HAP-1 (cell line): ENCODE measurements at regions not wholly inside any gene's neighbourhood (a gene's known extent, or its start where the extent isn't known, plus 50 kb on each side); places are given as distances from the start of the nearest gene placed in this dataset.
"Not testable (repeated sequence)": the region's sequence is repeated elsewhere in the genome, so short reads cannot be mapped to it uniquely, and the experiment has no call there.

Experiments used
- DNase-seq, 2 experiments: peaks; one replicate each; pipeline ENCODE4 v3.0.0-alpha.2; 2016 to 2020; ENCODE audit warnings: low spot score in 2 of 2
- H3K27me3 ChIP-seq: fragments of 250-450 bp; sonication (Bioruptor Pico); 2 replicates; pipeline ENCODE4 v1.5.1; 2020; ENCODE audit warnings: low read depth, mild to moderate bottlenecking, moderate library complexity
- H3K36me3 ChIP-seq: fragments of 250-450 bp; sonication (Bioruptor Pico); replicated peaks from 2 replicates; pipeline ENCODE4 v1.5.1; 2020; ENCODE audit warnings: mild to moderate bottlenecking
- H3K4me1 ChIP-seq: fragments of 250-450 bp; sonication (Bioruptor Pico); 2 replicates; pipeline ENCODE4 v1.5.1; 2020; ENCODE audit warnings: mild to moderate bottlenecking
- H3K4me3 ChIP-seq: fragments of 250-450 bp; sonication (Bioruptor Pico); 2 replicates; pipeline ENCODE4 v1.5.1; 2020; ENCODE audit warnings: mild to moderate bottlenecking, moderate library complexity
- H3K9me3 ChIP-seq: fragments of 250-450 bp; sonication (Bioruptor Pico); 2 replicates; pipeline ENCODE4 v1.5.1; 2020; ENCODE audit warnings: mild to moderate bottlenecking, moderate library complexity
- in situ Hi-C: fragments of 300-500 bp; cut with MboI; formaldehyde crosslinking; loops from 3 replicates; pipeline ENCODE4 v1.14.3; 2020; ENCODE audit warnings: low sequenced_read_pairs, inconsistent platforms, mixed read lengths

GRCh38 chr12:131528667-131529066, 182.2 kb upstream of the SFSWAP start:
- no peaks in the 10 kb centered on the region for H3K27me3 ChIP-seq
- no peaks in the 10 kb centered on the region for H3K9me3 ChIP-seq
- H3K4me3 ChIP-seq, result no peak overlapping the region
- H3K36me3 ChIP-seq, result no peaks in the 10 kb centered on the region
- in situ Hi-C loops, result no loop called here
- H3K4me1 ChIP-seq, result no peaks in the 10 kb centered on the region
- DNase-seq, result no peak

- in situ Hi-C loops, result no loop called here
- Histone ChIP-seq H3K4me1 (no peaks in the 10 kb centered on the region), H3K27me3 (no peaks in the 10 kb centered on the region), H3K9me3 (no peaks in the 10 kb centered on the region), H3K36me3 (no peaks in the 10 kb centered on the region), H3K4me3 (no peak overlapping the region)
- DNase-seq, result no peak
These were observed 181.5 kb upstream of the SFSWAP start for GRCh38 chr12:131529196-131530040.

- Histone ChIP-seq H3K27me3 (no peaks in the 10 kb centered on the region), H3K4me3 (no peak overlapping the region)
- in situ Hi-C loops, result no loop called here
These were observed 180.9 kb upstream of the SFSWAP start for GRCh38 chr12:131530041-131530332.

GRCh38 chr12:131530422-131530821, 180.5 kb upstream of the SFSWAP start:
- Histone ChIP-seq H3K9me3 (no peaks in the 10 kb centered on the region), H3K27me3 (no peaks in the 10 kb centered on the region), H3K4me1 (no peaks in the 10 kb centered on the region), H3K4me3 (no peak overlapping the region), H3K36me3 (no peaks in the 10 kb centered on the region)
- in situ Hi-C loops, result no loop called here
- no peak for DNase-seq

More at GRCh38 chr12:131530041-131530332, 180.9 kb upstream of the SFSWAP start:
- no peaks in the 10 kb centered on the region for H3K4me1 ChIP-seq
- DNase-seq, result no peak
- no peaks in the 10 kb centered on the region for H3K36me3 ChIP-seq
- no peaks in the 10 kb centered on the region for H3K9me3 ChIP-seq

- no peak for DNase-seq
- Histone ChIP-seq H3K4me1 (no peaks in the 10 kb centered on the region), H3K36me3 (no peaks in the 10 kb centered on the region), H3K27me3 (no peaks in the 10 kb centered on the region), H3K9me3 (no peaks in the 10 kb centered on the region), H3K4me3 (no peak overlapping the region)
- in situ Hi-C loops, result no loop called here
These were observed 177.8 kb upstream of the SFSWAP start for GRCh38 chr12:131533139-131533538.

GRCh38 chr12:131535779-131536178, 175.1 kb upstream of the SFSWAP start:
- H3K9me3 ChIP-seq, result no peaks in the 10 kb centered on the region
- DNase-seq, result no peak
- no peak overlapping the region for H3K4me3 ChIP-seq
- in situ Hi-C loops, result no loop called here
- no peaks in the 10 kb centered on the region for H3K36me3 ChIP-seq
- H3K27me3 ChIP-seq, result no peaks in the 10 kb centered on the region
- no peaks in the 10 kb centered on the region for H3K4me1 ChIP-seq

GRCh38 chr12:131536337-131536736, 174.6 kb upstream of the SFSWAP start:
- Histone ChIP-seq H3K4me1 (no peaks in the 10 kb centered on the region), H3K9me3 (no peaks in the 10 kb centered on the region), H3K27me3 (no peaks in the 10 kb centered on the region), H3K36me3 (no peaks in the 10 kb centered on the region), H3K4me3 (no peak overlapping the region)
- in situ Hi-C loops, result no loop called here
- DNase-seq, result no peak

- Histone ChIP-seq H3K4me1 (no peaks in the 10 kb centered on the region), H3K9me3 (no peaks in the 10 kb centered on the region), H3K4me3 (no peak overlapping the region), H3K27me3 (no peaks in the 10 kb centered on the region), H3K36me3 (no peaks in the 10 kb centered on the region)
- DNase-seq, result no peak
- in situ Hi-C loops, result no loop called here
These were observed 174.1 kb upstream of the SFSWAP start for GRCh38 chr12:131536766-131537165.

- Histone ChIP-seq H3K9me3 (no peaks in the 10 kb centered on the region), H3K4me1 (no peaks in the 10 kb centered on the region), H3K36me3 (no peaks in the 10 kb centered on the region), H3K27me3 (no peaks in the 10 kb centered on the region), H3K4me3 (no peak overlapping the region)
- DNase-seq, result no peak
- in situ Hi-C loops, result no loop called here
These were observed 173.5 kb upstream of the SFSWAP start for GRCh38 chr12:131537267-131537958.

GRCh38 chr12:131539381-131539780, 171.5 kb upstream of the SFSWAP start:
- H3K27me3 ChIP-seq, result no peaks in the 10 kb centered on the region

GRCh38 chr12:131540138-131540623, 170.7 kb upstream of the SFSWAP start:
- Histone ChIP-seq H3K36me3 (no peaks in the 10 kb centered on the region), H3K27me3 (no peaks in the 10 kb centered on the region), H3K9me3 (no peaks in the 10 kb centered on the region), H3K4me3 (no peak overlapping the region), H3K4me1 (no peaks in the 10 kb centered on the region)
- no peak for DNase-seq
- in situ Hi-C loops, result no loop called here

More at GRCh38 chr12:131539381-131539780, 171.5 kb upstream of the SFSWAP start:
- in situ Hi-C loops, result no loop called here
- no peaks in the 10 kb centered on the region for H3K9me3 ChIP-seq
- H3K36me3 ChIP-seq, result no peaks in the 10 kb centered on the region
- DNase-seq, result no peak
- H3K4me1 ChIP-seq, result no peaks in the 10 kb centered on the region
- no peak overlapping the region for H3K4me3 ChIP-seq

GRCh38 chr12:131541512-131541911, 169.4 kb upstream of the SFSWAP start:
- H3K9me3 ChIP-seq, H3K36me3 ChIP-seq, DNase-seq, H3K4me3 ChIP-seq, H3K4me1 ChIP-seq, H3K27me3 ChIP-seq, in situ Hi-C loops: not testable (repeated sequence)

- H3K9me3 ChIP-seq, result no peaks in the 10 kb centered on the region
- in situ Hi-C loops, result no loop called here
- no peaks in the 10 kb centered on the region for H3K4me1 ChIP-seq
- no peaks in the 10 kb centered on the region for H3K36me3 ChIP-seq
- no peak for DNase-seq
- H3K27me3 ChIP-seq, result no peaks in the 10 kb centered on the region
- no peak overlapping the region for H3K4me3 ChIP-seq
These were observed 168.5 kb upstream of the SFSWAP start for GRCh38 chr12:131542351-131542750.

- Histone ChIP-seq H3K27me3 (no peaks in the 10 kb centered on the region), H3K4me3 (no peak overlapping the region), H3K4me1 (no peaks in the 10 kb centered on the region), H3K36me3 (no peaks in the 10 kb centered on the region), H3K9me3 (no peaks in the 10 kb centered on the region)
- DNase-seq, result no peak
- in situ Hi-C loops, result no loop called here
These were observed 167.8 kb upstream of the SFSWAP start for GRCh38 chr12:131543040-131543439.
